ENCODE measurements at regions not wholly inside any gene's neighbourhood (a gene's known extent, or its start where the extent isn't known, plus 50 kb on each side); places are given as distances from the start of the nearest gene placed in this dataset.

DNA sequence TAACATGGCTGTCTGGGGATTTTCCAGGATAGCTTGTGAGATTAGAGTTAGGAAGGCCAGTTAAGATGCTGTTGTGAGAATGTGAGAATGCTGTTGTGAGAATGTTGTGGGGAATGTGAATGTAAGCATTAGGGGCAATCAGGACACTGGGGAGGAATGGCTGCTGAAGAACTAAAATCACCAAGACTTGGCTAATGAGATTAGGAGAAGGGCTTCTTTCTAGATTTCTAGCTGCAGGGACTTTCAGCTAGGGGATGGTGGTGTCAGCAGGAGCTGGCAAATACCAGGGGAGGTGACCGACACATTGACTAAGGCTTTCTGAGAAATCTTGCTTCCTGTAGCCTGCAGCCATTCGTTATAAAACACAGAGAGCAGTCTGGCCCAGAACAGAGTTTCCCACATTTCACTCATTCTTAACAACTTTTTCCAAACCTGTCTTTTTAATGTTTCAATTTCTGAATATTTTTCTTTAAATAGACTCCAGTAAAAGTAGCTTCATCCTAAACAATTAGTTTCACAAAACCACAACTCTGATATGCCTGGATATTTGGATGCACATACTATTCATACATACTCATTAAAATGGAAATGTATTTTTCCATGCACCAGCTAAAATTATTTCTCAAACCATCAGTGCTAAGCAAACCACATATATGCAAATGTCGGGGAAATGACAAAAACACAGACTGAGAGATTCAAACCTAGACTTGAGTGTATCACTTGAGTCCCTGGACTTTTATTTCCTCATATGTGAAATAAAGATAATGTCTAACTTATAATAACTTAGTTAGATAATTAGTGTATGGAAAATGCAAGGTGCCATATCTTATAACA lies 89.3 kb upstream of the TNC start:
- in situ Hi-C loops (cut with HindIII; ENCODE audit: low pct_ligation_motif_present, low pct_unique_long_range_greater_than_20kb, low sequenced_read_pairs) = no loop called here
- DNase-seq = no peak

DNA sequence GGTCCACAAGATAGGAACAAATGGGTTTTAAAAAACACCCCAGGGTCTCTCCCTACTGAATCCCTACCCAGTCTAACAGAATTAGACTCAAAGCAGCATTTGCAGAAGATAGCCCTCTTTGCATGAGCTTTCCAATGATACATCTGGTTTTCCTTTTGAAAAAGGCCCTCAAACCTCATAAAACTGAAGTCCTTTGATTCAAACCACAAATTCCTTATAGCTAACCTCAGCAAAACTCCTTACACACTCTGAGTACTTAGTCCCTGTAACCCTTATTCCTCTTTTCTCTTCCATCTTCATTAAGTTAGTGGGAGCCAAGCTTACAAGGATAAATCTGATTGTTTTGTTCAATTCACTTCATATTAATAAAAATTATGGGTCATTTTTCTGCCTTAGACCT lies 90.5 kb upstream of the TNC start:
- DNase-seq = no peak
- in situ Hi-C loops (cut with HindIII; ENCODE audit: low pct_ligation_motif_present, low pct_unique_long_range_greater_than_20kb, low sequenced_read_pairs) = no loop called here

DNA sequence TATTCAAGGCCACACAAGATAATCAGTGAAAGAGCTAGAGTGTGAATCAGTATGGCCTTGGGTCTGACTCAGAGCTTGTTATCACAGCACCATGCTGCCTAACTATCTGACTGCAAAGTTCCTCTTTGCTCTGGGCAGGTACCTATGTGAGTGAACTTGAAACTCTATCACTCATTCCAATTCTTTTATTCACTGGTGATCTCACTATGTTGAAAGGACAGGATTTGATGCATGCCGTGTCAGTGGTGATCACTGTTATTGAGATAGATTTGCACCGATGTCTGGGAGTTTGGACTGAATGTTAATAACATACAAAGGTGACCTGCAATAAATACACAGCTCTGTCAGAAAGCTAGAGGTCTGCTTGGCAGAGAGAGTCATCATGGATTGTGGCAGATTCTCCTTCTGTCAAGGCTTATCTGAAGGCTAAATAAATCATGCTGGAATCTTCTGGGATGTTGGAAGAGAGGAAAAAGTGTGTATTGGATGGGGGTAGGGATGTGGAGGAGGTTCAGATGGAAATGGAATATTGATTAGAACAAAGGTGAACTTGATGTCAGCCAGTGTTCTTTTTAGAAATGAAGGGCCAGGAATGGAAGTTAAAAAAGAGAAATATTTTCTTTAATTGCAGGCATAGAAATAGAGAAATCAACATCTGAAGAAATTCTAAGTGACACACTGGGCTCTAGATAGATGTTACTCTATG lies 91.8 kb upstream of the TNC start:
- in situ Hi-C loops (cut with HindIII; ENCODE audit: low pct_ligation_motif_present, low pct_unique_long_range_greater_than_20kb, low sequenced_read_pairs) = no loop called here
- peak; percentile 13 for DNase-seq

DNA sequence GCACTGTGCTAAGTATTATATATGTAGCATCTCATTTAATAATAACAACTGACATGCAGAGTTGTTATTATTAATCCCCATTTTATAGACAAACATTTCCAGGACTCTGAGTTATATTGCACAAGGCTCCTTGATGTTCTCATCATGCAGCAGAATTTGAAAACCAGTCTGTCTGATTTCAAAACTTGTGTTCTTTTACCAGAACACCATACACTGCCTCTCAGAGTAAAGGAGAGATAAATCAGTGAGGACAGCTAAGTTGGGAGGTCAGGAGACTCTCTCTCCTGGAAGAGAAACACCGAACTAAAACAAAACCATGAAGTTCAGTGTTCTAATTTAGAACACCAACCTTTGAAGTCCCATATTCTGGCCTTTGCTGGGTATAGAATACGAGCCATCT lies 92.7 kb upstream of the TNC start:
- in situ Hi-C loops (cut with HindIII; ENCODE audit: low pct_ligation_motif_present, low pct_unique_long_range_greater_than_20kb, low sequenced_read_pairs) = no loop called here

DNA sequence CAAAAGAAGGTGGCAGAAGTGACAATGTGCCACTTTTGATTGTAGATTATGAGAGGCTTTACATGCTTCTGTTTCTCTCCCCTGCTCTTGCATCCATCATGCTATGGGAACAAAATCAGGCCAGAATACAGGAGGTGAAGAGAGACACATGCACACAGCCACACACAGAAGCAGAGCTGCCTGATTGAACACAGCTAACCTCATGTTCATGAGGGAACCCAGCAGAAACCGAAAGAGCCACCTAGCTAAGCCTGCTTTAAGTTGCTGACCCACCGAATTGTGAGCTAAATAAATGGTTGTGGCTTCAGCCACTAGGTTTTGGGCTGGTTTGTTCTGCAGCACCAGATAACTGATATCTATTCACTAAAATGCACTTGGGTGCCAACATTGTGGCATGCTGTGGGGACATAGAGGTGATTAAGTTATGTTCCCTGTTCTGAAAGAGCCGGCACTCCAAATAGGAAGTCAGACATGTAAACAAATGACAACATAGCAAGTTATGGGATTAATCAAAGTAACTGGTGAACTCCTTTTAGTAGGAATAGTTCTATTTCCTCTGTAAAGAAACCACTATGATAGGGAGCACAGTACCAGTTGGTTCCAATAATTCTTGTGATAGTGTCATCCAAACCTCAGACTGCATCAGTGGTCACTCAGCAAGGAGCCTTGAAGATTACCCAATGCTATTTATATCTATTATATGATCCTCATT lies 93.6 kb upstream of the TNC start:
- no peak for DNase-seq
- in situ Hi-C loops (cut with HindIII; ENCODE audit: low pct_ligation_motif_present, low pct_unique_long_range_greater_than_20kb, low sequenced_read_pairs) = no loop called here

More for the DNA sequence above, 92.7 kb upstream of the TNC start:
- no peak for DNase-seq

DNA sequence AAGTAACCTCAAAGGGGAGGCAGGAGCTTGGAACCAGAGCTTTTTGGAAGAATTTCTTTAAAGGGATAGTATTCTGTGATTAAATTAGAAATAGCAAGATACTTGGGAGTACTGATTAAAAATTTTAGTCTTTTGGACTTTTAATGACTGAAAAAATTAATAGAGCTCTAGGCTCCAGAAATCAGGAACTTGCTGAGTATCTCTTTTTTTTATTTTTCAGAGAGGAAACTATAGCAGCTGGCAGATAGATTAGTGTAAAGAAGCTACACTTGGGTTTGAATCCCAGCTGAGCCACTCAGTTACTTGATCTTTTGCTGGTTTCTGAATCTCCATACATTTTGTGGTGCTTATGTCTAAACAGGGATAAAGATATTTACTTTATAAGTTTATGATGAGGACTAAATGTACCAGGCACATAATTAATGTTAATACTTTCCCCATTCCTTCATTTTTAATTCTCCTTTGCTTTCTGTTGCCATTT lies 94.2 kb upstream of the TNC start:
- in situ Hi-C loops (cut with HindIII; ENCODE audit: low pct_ligation_motif_present, low pct_unique_long_range_greater_than_20kb, low sequenced_read_pairs) = no loop called here
- no peak for DNase-seq

DNA sequence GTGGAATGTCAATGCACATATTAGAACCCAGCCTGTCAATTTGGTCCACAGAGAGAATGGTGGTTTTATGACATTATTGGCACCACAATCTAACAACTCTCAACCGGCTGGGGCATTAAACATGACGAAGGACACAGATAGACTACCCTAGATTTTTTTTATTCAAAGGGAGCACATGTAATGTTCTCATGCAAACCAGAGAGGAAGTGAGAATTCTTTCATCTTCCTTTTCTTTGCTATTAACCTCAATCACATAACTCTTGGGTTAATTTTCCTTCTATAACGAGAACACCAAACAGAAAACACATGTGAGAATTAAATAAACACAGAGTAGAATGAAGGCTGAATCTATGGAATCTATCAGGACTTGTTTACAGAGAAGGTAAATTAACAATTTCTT lies 94.9 kb upstream of the TNC start:
- in situ Hi-C loops (cut with HindIII; ENCODE audit: low pct_ligation_motif_present, low pct_unique_long_range_greater_than_20kb, low sequenced_read_pairs) = no loop called here

DNA sequence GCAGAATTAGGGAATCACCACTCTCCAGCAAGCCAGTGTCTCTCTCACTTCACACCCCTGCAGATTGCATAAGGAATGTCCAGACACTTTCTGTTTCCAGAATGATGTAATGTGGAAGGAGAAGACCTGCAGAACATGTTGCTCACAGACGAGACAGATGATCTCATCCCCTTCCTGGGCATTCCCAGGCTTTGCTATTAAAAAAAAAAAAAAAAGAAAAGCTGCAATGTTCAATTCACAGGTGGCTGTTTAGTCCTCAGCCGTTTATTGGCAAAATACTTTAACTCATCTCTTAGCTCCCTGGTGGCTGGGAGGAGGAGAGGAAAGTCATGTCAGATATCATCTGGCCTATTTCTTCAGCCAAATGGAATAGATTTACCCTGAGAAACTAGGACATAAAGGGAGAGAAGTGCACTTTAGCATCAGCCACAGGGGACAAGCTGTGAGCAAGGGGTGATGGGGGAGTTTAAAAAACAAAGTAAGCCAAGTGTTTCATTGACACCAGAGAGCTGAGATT lies 95.9 kb upstream of the TNC start:
- in situ Hi-C loops (cut with HindIII; ENCODE audit: low pct_ligation_motif_present, low pct_unique_long_range_greater_than_20kb, low sequenced_read_pairs) = no loop called here
- peak; percentile 81 for DNase-seq

More for the DNA sequence above, 94.9 kb upstream of the TNC start:
- no peak for DNase-seq

DNA sequence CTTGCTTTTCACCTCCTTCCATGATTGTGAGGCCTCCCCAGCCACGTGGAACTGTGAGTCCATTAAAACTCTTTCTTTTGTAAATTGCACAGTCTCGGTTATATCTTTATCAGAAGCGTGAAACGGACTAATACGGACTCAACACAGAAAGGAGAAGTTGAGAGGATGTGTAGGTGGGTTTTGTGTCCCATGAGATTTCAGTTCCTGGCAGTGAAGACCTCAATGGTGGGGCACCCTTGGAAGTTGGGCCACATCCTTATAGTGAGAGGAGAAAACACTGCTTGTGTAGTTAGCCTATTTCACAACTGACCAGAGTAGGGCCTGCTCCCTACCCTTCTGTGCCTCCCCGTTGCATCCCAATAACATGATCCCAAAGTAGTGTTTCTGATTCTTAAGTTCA lies 98.9 kb upstream of the TNC start:
- in situ Hi-C loops (cut with HindIII; ENCODE audit: low pct_ligation_motif_present, low pct_unique_long_range_greater_than_20kb, low sequenced_read_pairs) = no loop called here
- DNase-seq = no peak

DNA sequence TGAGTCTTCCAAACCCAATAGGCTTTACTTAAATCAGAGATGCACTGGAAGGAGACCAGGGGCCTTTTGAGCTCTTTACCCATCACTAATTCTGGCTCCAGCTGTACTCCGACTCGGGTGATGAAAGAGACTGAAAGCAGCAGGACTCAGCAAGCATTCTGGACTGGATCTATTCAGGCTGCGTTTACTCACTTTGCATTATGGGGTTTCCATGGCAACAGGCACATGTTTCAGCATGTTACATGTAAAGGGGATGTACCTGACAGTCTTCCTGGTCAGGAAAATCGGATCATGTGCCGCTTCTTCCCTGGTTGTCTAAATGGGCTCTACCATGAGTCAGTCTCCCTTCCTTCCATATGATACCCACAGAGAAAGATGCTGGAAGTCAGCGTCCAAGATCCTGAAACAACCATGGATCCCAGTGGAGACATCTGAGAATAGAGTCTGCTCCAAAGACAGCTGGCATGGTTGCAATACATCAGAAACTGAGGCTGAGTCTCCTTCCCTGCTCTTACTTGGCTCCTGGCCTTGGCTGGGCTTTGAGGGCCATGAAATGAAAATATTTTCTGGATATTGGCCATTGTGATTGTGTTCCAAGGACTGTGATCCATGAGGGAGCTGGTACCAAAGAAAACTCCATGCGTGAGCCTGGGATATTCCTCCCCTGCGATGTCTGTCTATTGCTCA lies 102.5 kb upstream of the TNC start:
- in situ Hi-C loops (cut with HindIII; ENCODE audit: low pct_ligation_motif_present, low pct_unique_long_range_greater_than_20kb, low sequenced_read_pairs) = no loop called here
- DNase-seq = no peak

DNA sequence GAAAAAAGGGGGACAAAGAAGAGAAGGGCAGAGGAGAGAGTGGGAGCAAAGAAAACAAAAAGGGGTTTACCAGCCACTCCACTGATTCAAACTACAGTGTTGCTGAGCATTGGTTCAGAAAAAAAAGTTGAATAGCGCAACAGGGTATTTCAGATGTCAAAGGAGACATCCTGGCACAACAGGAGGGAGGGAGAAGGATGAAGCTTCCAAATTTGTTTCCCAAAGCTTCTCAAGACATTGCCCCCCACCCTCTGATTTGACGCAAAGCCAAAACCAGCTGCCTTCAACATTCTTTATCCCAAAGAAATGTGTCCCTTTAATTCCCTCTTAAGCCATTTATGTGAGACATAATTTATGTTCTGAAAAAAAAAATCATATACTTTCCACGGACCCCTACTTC lies 105.5 kb upstream of the TNC start:
- in situ Hi-C loops (cut with HindIII; ENCODE audit: low pct_ligation_motif_present, low pct_unique_long_range_greater_than_20kb, low sequenced_read_pairs) = no loop called here

DNA sequence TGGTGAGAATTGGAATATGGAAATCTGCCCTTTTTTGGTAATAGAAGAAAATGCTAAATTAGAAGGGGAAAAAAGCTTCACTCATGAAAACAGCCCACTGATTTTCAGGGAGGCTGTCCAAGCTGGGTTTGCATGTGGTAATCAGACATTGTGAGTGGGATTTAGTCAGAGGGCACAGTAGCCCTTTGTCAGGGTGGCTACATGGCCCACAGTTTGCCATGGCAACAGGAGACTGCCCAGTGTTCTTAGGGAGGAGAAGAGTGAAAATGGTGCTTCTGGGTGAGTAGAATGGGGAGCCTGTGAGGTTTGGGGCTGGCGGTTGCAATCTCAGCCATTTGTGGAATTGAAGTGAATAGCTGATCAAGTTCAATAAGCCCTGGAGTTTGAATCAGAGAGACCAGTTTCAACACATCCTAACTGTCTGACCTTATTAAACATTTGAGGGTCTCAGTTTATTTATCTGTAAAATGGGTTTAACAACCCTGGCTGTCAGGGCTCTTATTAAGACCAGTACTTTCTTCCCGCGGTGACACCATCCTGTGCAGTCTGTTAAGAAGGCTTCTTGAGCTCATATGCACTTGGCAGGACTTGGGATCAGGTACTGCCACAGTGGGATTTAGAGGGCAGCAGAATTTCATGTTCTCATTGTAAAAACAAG lies 107.6 kb upstream of the TNC start:
- in situ Hi-C loops (cut with HindIII; ENCODE audit: low pct_ligation_motif_present, low pct_unique_long_range_greater_than_20kb, low sequenced_read_pairs) = no loop called here
- DNase-seq = no peak

More for the DNA sequence above, 105.5 kb upstream of the TNC start:
- no peak for DNase-seq

DNA sequence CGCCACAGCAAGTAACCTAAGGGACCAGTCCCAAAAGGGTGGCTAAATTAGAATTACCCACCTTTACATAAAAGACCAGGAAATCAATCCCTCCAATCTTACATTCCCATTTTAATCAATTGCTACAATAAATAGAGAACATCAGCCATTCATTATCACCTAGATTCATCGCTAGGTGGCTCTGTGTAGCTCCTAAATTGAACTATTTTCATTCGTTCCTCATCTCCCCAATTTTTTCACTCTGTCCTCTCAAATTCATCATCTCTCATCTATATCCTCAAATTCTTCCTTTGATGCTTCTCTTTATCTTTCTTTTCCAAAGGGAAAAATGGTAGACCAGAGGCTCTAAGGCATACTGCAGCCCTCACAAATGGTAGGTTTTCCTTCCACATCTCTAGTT lies 108.2 kb upstream of the TNC start:
- DNase-seq = no peak
- in situ Hi-C loops (cut with HindIII; ENCODE audit: low pct_ligation_motif_present, low pct_unique_long_range_greater_than_20kb, low sequenced_read_pairs) = no loop called here

DNA sequence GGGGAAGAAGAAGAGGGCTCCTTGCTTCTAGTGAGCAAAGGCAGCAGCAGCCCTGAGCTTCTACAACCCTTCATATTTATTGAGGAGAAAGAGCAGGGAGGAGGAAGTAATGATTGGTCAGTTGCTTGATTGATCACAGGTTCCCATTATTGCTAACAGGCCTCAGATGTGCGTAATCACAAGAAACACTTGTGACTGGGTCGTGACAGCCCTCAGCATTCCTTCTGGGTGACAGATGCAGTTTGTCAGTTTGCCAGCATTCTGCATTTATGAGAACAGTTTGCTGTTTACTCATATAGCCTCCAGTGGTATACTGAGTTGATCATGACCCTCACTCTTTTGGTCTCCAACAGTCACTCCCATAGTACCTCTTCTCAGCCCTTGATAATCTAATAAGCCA lies 111.5 kb upstream of the TNC start:
- peak; percentile 19 for DNase-seq
- in situ Hi-C loops (cut with HindIII; ENCODE audit: low pct_ligation_motif_present, low pct_unique_long_range_greater_than_20kb, low sequenced_read_pairs) = no loop called here

DNA sequence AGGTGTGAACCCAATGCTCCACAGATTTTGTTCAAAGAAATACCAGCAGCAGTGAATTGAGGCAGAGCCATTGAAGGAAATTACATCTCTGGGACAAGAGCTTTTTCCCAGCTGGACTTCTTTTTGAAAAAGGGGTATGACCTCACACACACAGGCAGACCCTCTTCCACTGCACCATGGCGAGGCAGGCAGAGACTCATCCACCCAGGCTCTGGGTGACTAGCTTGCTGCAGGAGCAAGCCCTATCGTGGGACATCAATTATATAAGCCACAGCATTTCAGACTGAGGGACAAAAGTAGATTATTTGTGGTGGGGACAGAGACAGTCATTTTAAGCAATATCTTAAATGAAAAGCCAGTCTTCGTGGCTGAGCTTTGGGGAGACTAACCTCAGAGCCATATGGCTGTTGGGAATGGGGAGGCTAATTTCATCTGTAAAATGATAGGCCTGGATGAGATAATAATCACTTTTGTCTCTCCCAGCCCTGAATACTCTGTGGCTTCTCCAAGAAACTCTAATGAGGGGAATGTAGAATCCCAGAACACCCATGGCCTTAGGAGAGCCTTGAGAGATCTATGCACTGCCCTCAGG lies 113.1 kb upstream of the TNC start:
- in situ Hi-C loops (cut with HindIII; ENCODE audit: low pct_ligation_motif_present, low pct_unique_long_range_greater_than_20kb, low sequenced_read_pairs) = no loop called here
- DNase-seq = no peak

DNA sequence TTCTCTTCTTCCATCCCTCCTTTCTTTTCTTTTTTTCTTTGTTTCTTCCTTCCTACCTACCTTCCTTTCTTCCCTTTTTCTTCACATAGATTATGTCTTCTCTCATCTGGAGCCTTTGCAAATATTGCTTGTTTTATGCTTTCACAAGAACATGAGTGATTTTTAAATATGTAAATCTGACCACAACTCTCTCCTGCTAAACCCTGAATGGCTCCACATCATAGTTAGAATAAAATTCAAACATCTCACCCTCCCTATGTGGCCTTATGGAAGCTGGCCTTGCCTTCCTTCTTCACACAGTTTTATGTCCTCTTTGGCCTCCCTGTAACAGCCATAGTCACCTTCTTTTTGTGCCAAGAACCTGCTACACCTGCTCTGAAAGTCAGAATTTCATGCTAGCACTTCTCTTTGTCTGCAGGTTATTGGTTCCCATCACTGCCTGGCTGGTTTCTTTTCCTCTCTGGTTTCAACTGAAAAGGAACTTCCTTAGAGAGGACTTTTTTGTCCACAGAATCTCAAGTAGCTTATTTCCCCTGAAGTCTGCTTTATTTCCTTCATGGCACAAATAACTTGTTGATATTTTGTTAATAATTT lies 114.3 kb upstream of the TNC start:
- in situ Hi-C loops (cut with HindIII; ENCODE audit: low pct_ligation_motif_present, low pct_unique_long_range_greater_than_20kb, low sequenced_read_pairs) = no loop called here
- DNase-seq = no peak

DNA sequence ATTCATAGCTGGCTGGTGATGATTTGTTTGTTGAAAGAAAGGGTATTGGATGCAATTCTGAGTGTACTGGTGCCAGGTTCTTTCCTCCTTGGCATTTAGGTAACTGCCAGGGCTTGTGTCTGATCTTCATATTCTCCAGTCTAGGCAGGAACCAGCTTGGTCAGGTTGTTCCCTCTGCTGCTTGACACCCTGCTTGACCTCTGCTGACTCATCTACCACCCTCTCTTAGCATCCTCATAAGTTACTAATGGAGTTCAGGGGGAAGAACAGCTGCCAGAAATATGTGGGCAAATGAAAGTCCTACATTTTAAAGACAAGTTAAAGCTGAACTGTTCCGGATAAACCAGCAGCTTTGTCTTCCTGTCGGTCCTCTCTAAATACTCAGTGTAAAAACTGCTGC lies 116.1 kb upstream of the TNC start:
- peak; percentile 71 for DNase-seq
- in situ Hi-C loops (cut with HindIII; ENCODE audit: low pct_ligation_motif_present, low pct_unique_long_range_greater_than_20kb, low sequenced_read_pairs) = no loop called here
